Right forelimb (tissue), 1 donor: ENCODE measurements at regions not wholly inside any gene's neighbourhood (a gene's known extent, or its start where the extent isn't known, plus 50 kb on each side); places are given as distances from the start of the nearest gene placed in this dataset.
"Not testable (repeated sequence)": the region's sequence is repeated elsewhere in the genome, so short reads cannot be mapped to it uniquely, and the experiment has no call there.

Experiments used
- DNase-seq: peaks from one replicate; pipeline ENCODE4 v3.0.0-alpha.2; 2018

DNA sequence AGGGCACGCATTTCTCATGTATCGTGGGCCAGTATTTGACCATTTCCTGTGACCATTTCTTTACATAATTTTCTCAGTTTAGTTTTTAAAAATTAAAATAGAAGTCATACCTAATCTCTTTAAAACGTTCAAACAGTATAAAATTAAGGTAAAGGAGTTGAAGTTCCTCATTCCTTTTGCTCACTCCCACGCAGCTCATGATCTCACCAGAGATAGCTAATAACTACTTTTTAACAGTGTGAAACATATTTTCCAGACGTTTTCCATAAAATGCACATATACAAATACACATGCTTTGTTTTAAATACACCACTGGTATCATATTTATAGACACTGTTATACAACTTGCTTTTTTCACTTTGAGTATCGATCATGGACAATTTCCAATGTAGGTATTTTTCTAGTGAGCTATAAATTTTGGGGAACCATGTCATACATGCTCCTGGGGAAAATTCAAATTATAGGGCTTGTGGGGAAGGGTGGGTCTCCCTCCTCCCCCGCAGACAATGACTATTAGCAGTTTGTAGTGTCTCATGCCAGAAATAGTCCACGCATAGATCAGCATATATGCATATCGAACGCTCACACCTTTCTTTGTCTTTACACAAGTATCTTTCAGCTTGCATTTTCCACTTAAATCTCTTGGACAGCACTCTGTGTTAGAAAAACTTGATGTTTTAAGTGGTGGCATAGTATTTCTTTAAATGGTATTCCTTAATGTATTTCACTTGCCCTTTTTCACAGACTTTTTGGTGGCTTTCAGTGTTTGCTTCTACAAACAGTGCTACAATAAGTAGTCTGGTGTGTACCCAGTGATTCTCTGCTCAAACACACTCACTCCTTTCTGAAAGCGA lies 145.5 kb upstream of the ZNF217 start:
- DNase-seq = no peak

DNA sequence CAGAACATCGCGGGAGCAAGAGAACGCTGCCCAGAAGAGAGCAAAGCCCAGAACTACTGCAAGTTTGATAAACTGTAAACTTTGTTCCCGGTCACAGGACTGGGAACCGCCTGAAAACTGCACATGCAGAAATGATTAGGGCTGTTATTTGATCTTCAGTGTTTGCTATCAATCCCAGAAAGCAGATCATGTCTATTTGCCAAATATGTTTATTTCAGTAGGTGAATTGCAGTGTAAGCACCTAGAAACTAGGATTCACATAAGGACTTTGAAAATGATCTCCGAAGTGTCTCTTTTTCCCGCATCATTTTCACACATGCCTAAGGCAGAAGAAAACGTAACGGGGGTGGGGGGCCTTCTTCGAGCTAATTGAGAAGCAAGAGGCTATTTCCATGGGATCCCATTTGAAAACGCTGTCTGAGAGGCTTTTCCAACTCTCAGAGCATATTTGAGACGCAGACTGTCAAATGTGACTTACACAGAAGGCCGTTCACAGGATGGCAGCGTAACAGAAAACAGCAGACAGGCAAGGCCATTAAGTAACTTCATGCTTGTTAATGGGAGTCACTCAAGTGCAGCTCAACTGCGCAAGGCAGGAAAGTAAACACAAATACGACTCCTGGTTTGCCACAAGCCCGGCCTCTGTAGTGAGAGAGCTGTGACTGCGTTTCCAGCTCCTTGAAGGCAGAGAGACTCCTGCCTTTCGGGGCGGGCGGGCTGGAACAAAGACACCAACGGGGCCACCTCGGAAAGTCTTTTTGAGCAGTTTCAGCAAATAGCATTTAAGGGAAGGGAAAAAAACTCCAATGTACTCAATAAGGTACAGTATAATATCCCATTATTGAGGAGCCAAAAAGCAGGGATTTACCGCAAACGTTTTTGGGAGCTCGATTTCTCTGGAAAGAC lies 144.7 kb upstream of the ZNF217 start:
- peak; percentile 79 for DNase-seq

DNA sequence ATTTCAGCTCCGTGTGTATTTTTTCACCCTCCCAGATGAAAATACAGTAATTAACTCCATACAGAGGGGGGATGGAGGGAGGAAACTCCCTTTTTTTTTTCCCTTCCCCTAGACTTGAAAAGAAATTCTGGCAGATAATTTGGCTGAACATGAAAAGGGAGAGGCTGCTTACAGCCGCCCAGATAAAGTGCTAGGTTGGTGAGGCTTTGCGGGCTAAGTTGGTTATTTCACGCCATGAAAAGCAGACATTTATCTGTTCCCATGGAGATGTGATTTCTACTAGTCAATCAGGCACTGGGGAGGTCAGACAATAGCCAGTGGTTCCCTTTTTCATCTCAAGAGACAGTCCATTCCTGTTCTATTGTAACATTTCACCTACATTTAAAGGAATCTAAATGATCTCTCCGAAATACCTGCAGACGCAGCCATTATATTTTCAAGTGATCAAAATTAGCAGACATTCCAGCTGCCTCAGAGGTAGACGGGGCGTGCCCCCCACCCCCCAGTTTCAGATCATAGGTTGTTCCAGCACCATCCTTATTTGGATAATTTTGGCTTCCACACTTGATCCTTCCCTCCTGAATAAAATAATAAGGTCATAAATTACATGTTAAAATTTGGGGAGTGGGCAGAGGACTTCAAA lies 143.9 kb upstream of the ZNF217 start:
- no peak for DNase-seq

DNA sequence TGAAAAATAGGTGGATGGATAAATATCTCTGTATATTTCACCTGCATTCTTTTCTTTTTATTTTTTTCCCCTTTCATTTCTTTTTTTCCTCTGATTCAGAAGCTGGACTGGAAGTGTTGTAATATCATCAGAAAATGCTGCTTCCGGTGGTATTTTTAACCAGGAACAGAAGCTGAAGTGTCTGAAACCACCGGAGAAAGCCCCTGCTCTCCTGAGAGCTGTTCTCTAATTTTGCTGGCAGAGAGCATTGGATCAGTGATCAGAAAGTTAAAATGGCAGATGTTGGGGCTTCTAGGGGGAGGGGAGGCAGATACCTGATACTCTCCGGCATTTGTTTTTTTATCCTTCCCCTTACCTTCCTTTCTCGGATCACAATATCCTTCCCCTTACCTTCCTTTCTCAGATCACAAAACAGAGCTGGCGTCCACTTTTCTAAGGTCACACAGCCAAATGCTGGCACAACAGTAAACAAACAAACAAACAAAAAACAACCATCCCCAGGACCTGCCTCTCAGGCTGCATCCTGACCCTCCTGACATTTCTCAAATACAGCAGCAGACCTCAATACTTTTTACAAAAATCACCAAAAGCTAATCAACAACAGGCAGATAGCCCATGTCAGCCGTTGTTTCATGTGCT lies 143.2 kb upstream of the ZNF217 start:
- no peak for DNase-seq

DNA sequence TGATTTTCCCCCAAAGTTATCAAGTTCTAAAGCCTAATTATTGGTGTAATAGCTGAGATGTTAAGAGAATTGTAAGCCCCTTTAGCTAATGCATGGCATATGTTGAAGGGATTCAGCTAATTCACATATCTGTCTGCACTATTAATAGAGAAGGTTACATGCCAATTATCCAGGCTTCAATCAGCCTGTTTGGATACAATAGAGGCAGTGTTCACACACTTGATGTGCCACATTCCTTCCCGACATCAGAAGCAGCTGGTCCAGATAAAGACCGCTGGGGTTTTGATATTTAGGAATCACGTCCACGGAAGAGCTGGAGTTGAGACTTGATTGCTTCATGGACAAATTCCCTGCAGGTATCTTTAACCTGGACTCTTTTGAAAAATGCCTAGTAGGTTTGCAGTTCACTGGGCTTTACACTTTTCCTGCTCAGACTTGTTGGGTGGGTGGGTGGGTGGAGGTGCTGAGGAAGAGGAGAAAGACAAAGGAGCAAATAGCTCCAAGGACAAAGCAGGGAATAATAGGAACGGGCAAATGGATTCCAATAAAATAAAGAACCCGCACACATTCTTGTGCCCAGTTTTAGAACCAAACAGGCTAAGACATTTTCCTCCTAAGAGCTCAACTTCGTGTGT lies 142.6 kb upstream of the ZNF217 start:
- DNase-seq = no peak

DNA sequence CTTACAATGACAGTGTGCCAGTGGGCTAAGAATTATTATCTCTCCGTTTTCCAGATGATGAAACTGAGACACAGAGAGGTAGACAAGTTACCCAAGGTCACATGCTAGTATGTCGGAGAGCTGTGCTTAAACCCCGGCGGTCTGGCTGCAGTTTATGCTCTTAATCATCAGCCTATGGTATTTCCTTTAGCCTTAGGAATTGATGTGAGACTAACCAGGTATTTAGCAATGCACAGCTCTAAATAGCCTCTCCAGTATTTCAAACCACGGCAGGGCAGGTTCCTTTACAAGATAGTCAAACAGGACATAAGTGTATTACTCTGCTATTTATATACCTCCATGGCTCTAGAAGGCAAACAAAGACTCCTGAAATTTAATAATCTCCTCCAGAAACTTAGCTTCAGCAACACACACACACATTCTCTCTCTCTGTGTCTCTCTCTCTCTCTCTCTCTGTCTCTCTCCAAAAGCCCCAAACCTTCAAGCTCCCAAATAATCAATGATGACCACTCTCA lies 142.0 kb upstream of the ZNF217 start:
- DNase-seq = no peak

DNA sequence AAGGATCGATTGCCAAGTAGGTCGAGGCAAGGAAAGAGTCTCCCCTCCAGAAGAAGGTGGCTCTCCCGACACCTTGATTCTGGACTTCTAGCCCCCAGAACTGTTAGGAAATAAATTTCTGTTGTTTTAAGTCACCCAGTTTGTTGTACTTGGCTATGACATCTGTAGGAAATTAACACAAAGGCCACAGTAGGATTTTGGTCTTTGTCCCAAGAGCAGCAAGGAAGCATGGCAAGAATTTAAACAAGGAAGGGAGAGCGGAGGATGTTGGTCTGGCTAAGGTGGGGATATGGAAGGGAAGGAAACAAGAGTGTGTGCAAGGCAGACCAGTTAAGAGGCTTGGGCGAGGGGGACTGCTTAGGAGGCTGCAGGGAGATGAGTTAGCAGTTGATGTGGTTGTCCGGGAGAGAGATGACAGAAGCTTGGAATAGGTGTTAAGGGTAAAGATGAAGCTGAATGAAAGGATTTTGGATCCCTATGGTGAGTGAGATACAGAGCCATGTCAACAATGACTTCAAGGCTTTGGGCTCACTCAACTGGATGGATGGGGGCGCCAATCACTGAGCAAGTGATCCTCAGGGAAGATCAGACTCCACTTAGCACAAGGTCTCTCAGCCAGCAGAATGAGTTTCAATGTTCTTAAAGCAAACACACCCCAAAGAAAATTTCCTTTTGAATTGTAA lies 140.5 kb upstream of the ZNF217 start:
- DNase-seq = no peak

DNA sequence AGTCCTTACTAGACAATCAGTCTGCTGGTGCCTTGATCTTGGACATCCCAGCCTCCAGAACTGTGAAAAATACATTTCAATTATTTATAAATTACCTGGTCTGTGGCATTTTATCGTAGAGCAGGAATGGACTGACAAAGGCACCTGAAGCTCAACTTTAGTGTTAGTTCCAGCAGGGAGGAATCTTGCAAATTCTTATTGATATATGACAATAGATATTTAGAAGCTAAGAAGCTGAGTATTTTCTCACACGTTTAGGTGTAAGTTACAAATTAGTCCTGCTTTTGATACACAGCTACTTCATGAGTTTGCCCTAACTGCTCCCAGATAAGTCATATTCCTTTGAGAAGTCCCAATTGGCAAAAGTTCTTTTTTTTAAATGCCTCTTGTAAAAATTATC lies 138.0 kb upstream of the ZNF217 start:
- DNase-seq = no peak

DNA sequence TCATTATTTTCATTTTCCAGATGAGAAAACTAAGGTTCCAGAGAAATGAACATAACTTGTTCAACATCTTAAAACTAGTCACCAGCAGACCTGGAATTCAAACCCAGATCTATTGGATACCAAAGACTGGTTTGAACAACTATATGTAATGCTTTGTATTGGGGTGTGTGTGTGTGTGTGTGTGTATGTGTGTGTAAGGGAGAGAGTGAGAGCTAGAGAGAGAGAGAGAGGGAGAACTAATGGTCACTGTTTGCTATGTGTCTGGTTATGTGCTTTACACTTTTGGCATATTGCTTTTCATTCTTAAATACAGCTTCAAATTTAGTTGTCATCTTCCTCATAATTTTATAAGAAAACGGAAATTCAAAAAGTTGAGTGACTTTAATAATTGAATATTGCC lies 134.7 kb upstream of the ZNF217 start:
- DNase-seq = no peak

DNA sequence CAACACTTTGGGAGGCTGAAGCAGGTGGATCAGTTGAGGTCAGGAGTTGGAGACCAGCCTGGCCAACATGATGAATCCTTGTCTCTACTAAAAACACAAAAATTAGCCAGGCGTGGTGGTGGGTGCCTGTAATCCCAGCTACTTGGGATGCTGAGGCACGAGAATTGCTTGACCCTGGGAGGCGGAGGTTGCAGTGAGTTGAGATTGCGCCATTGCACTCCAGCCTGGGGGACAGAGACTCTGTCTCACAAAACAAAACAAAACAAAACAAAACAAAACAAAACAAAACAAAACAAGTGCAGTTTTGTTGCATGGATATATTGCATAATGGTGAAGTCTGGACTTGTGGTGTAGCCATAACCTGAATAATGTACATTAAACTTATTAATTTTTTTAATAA lies 133.6 kb upstream of the ZNF217 start:
- DNase-seq = not testable (repeated sequence)

DNA sequence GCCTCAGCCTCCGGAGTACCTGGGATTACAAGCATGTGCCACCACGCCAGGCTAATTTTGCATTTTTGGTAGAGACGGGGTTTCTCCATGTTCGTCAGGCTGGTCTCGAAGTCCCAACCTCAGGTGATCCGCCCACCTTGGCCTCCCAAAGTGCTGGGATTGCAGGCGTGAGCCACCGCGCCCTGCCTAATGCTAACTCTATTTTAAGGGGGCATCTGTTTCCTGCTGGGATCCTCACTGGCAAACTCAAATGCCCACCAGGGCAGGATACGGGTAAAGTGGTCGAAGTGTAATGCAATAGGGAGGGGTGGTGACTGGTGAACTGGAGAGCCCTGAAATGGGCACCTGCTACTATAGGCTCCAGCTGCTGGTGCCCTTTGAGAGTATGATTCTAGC lies 131.9 kb upstream of the ZNF217 start:
- DNase-seq = no peak

DNA sequence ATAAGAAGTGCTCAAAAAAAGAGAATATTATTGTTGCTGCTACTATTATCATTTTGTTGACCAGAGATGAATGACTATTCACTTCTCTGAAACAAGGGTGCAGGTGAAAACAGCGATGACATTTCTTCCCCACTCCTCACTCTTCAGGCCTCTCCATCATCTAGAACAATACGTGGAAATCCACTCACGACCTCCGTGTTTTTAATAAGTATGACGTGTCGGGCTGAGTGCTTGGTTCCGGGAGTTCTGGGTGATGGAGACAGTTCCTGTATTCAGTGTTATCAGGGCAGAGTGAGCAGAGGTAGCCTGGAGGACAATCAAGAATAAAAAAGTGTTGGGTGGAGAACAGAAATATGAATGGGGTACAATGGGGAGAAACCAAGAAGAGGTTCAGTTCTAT lies 130.0 kb upstream of the ZNF217 start:
- DNase-seq = no peak

DNA sequence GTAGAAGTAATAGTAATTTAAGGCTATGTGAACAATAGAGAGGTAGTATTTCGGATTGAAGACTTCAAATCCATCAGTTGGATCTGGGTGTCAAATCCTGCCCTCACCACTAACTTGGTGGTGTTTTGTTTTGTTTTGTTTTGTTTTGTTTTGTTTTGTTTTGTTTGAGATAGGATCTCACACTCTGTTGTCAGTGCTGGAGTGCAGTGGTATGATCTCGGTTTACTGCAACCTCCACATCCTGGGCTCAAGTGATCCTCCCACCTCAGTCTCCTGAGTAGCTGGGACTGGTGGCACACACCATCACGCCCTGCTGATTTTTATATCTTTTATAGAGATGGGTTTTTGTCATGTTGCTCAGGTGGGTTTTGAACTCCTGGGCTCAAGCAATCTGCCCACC lies 129.4 kb upstream of the ZNF217 start:
- no peak for DNase-seq

DNA sequence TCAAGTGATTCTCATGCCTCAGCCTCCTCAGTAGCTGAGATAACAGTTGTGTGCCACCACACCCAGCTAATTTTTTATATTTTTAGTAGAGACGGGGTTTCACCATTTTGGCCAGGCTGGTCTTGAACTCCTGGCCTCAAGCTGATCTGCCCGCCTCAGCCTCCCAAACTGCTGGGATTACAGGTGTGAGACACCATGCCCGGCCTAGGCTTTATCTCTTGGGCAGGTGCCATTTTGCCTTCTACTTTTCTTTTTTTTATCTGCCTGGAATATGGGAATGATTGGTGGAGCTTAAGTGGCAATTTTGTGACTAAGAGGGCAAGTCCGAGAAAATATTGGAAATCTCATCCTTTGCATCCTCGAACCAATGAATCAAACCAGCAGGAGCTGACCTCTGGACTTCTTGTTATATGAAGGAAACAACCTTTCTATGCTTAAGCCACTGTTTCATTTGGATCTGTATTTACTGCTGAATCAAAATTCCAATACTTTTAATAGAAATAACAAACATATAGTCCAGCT lies 128.9 kb upstream of the ZNF217 start:
- no peak for DNase-seq

DNA sequence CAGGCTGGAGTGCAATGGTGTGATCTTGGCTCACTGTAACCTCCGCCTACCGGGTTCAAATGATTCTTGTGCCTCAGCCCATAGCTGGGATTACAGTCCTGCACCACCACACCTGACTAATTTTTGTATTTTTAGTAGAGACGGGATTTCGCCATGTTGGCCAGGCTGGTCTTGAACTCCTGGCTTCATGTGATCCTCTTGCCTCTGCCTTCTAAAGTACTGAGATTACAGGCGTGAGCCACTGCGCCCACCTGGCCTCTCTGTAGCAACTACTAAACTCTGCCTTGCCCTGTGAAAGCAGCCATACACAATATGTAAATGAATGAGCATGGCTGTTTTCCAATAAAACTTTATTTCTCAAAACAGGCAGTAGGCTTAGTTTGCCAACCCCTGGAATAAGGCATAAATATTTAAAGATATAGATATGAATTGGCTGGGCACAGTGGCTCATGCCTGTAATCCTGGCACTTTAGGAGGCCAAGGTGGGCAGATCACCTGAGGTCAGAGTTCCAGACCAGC lies 127.9 kb upstream of the ZNF217 start:
- DNase-seq = not testable (repeated sequence)

DNA sequence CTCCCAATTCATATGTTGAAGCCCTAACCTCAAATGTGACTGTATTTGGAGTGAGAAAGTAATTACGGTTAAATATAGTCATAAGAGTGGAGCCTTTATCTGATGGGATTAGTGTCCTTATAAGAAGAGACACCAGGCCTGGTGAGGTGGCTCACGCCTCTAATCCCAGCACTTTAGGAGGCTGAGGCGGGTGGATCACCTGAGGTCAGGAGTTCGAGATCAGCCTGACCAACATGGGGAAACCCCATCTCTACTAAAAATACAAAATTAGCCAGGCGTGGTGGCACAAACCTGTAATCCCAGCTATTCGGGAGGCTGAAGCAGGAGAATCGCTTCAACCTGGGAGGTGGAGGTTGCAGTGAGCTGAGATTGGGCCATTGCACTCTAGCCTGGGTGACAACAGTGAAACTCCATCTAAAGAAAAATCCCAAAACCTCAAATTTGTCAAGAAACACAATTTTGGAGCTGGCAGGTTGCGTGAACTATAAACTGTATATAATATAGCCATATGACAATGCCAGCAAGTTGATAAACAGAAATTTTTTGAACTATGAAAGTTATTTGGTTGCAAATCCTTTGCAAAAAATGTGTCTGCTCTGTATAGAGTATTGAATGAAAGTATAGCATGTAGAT lies 125.6 kb upstream of the ZNF217 start:
- DNase-seq = not testable (repeated sequence)

DNA sequence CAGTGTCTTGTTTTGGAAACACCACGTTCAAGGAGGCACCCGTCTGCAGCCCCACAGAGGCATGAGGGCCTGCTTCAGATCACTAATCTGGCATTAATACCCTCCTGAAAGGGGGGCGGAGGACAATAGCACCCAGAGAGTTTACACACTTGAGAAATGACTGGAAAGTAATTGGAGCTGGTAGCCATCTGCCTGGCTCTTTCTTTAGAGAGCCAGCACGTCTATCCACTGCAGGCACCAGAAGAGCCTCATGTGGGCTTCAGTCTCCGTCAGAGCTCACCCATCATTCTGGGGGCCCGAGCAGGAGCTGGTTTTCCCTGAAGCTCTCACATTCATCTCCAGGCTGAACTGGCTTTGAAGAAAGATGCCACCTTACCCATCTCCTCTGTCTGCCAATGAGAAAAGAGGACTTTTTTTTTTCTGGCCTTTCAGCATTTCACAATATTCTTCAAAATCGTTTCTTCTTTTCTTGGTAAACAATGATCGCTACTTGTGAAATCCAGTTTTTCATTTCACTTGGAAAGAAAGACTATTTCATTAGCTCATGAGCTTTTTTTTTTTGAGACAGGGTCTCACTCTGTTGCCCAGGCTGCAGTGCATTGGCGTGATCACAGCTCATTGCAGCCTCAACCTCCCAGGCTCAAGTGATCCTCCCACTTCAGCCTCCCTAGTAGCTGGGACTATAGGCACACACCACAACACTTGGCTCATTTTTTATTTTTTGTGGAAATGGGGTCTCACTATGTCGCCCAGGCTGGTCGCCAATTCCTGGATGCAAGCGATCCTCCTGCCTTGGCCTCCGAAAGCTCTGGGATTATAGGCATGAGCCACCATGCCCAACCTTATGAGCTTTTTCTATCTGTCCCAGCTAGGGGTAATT lies 124.7 kb upstream of the ZNF217 start:
- DNase-seq = no peak

DNA sequence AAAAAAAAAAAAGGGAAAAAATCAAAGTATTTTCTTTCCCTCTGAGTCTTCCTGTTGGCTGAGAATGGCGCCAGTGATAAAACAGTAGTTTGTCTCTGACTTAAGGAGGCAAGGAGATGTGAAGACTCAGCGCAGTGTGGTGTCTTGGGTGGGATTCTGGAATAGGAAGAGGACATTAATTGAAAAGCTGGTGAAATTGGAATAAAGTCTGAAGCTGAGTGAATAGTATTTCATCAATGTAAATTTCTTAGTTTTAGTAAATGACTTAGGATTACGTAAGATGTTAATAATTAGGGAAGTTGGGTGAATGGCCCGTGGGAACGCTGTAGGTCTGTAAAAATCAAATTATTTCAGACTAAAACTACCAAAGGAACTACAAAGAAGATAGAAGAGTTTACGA lies 122.8 kb upstream of the ZNF217 start:
- DNase-seq = no peak

DNA sequence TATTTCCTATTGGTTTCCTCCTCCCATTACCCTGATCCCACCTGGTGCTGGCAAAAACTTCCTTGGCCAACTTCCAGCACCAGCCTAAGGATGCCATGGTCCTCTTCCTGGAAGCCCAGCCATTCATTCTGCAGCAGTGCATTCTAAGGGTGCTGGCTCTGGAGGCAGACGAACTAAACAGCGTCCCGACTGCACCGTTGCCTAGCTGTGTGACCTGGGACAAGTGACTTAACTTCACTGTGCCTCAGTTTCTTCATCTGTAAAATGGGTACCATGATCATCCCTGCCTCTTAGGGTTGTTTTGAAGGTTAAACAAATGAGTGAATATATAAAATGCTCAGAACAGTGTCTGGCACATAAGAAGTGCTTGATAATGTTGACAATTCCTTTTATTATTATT lies 120.9 kb upstream of the ZNF217 start:
- no peak for DNase-seq
